GM23338 (cell line): ENCODE measurements at regions not wholly inside any gene's neighbourhood (a gene's known extent, or its start where the extent isn't known, plus 50 kb on each side); places are given as distances from the start of the nearest gene placed in this dataset.

ENCODE experiments used
- ATAC-seq: fragments of 200-7000 bp; cut with Tn5 transposase; 3 replicates; pipeline ENCODE4 v1.9.1; 2020
- DNase-seq: peaks from one replicate; pipeline ENCODE4 v3.0.0-alpha.2; 2015; ENCODE audit warnings: low spot score
- H2AFZ ChIP-seq: fragments of 200-600 bp; sonication (generic); 2 replicates; pipeline ENCODE4 v1.8.0; 2016; ENCODE audit warnings: antibody characterized with exemption, mild to moderate bottlenecking, moderate library complexity
- H3F3A ChIP-seq: fragments of 200-600 bp; sonication (generic); replicated peaks from 2 replicates; pipeline ENCODE4 v1.8.0; 2017; ENCODE audit warnings: antibody characterized with exemption, mixed run types, low read depth
- H3K27ac ChIP-seq: fragments of 200-600 bp; sonication (generic); 2 replicates; pipeline ENCODE4 v1.6.1; 2016; ENCODE audit warnings: low read depth
- H3K27me3 ChIP-seq: fragments of 200-600 bp; sonication (generic); 2 replicates; pipeline ENCODE4 v1.8.0; 2016; ENCODE audit warnings: mild to moderate bottlenecking, mixed run types, moderate library complexity; ENCODE audit not compliant: insufficient read depth
- H3K36me3 ChIP-seq: fragments of 200-600 bp; sonication (generic); 2 replicates; pipeline ENCODE4 v1.8.0; 2016; ENCODE audit warnings: mild to moderate bottlenecking; ENCODE audit not compliant: insufficient read depth
- H3K4me1 ChIP-seq: fragments of 200-600 bp; sonication (generic); 2 replicates; pipeline ENCODE4 v1.8.0; 2016; ENCODE audit warnings: mild to moderate bottlenecking, moderate library complexity; ENCODE audit not compliant: insufficient read depth
- H3K4me2 ChIP-seq: fragments of 200-600 bp; sonication (generic); 2 replicates; pipeline ENCODE4 v1.7.1; 2017; ENCODE audit warnings: mixed run types
- H3K4me3 ChIP-seq: fragments of 200-600 bp; sonication (generic); 2 replicates; pipeline ENCODE4 v1.6.1; 2016; ENCODE audit warnings: mixed run types
- H3K79me2 ChIP-seq: fragments of 200-600 bp; sonication (generic); replicated peaks from 2 replicates; pipeline ENCODE4 v1.8.0; 2017; ENCODE audit warnings: mild to moderate bottlenecking; ENCODE audit not compliant: insufficient read depth
- H3K9me2 ChIP-seq: fragments of 200-600 bp; sonication (generic); 2 replicates; pipeline ENCODE4 v1.8.0; 2017; ENCODE audit not compliant: insufficient read depth
- H4K20me1 ChIP-seq: fragments of 200-600 bp; sonication (generic); replicated peaks from 2 replicates; pipeline ENCODE4 v1.8.0; 2017; ENCODE audit warnings: mild to moderate bottlenecking; ENCODE audit not compliant: insufficient read depth
- H3K27ac Mint-ChIP-seq: 2 replicates; pipeline ENCODE4 v1.8.0; 2020; ENCODE audit warnings: inconsistent platforms, mild to moderate bottlenecking, moderate library complexity, mixed read lengths
- H3K27me3 Mint-ChIP-seq: 3 replicates; pipeline ENCODE4 v1.8.0; 2022; ENCODE audit warnings: low read depth, mild to moderate bottlenecking, moderate library complexity, mixed read lengths, inconsistent platforms; ENCODE audit not compliant: insufficient read depth, poor library complexity
- H3K36me3 Mint-ChIP-seq: 3 replicates; pipeline ENCODE4 v1.8.0; 2021; ENCODE audit warnings: low read depth, mild to moderate bottlenecking, inconsistent platforms, moderate library complexity, mixed read lengths
- H3K4me1 Mint-ChIP-seq: 3 replicates; pipeline ENCODE4 v1.8.0; 2020; ENCODE audit warnings: mild to moderate bottlenecking, inconsistent platforms, mixed read lengths
- H3K4me3 Mint-ChIP-seq: 3 replicates; pipeline ENCODE4 v1.8.0; 2021; ENCODE audit warnings: moderate library complexity, mild to moderate bottlenecking, inconsistent platforms, mixed read lengths
- H3K9me3 Mint-ChIP-seq: 3 replicates; pipeline ENCODE4 v1.8.0; 2020; ENCODE audit warnings: moderate library complexity, mild to moderate bottlenecking, inconsistent platforms, mixed read lengths
- CTCF ChIP-seq, 2 experiments: fragments of 200-600 bp in 1 of 2; sonication (generic) in 1 of 2; conservative IDR thresholded peaks; 2 replicates each; pipeline versions ENCODE4 v1.5.1 to v1.6.1; 2016 to 2017; ENCODE audit warnings: antibody characterized with exemption in 2 of 2, low read depth in 2 of 2, mild to moderate bottlenecking in 2 of 2, moderate library complexity in 1 of 2
- ETS1 ChIP-seq: IDR thresholded peaks from 2 replicates; pipeline ENCODE4 v1.6.1; 2016; ENCODE audit warnings: antibody characterized with exemption
- EZH2 ChIP-seq: fragments of 200-600 bp; sonication (generic); IDR thresholded peaks from one replicate; pipeline ENCODE4 v1.8.0; 2017; ENCODE audit warnings: antibody characterized with exemption, mild to moderate bottlenecking, low read depth; ENCODE audit not compliant: unreplicated experiment
- EZH2phosphoT487 ChIP-seq: fragments of 200-600 bp; sonication (generic); IDR thresholded peaks from one replicate; pipeline ENCODE4 v1.8.1; 2018; ENCODE audit warnings: antibody characterized with exemption; ENCODE audit not compliant: unreplicated experiment
- POLR2AphosphoS5 ChIP-seq: IDR thresholded peaks from 2 replicates; pipeline ENCODE4 v1.6.1; 2016; ENCODE audit warnings: antibody characterized with exemption, low read depth
- ZNF114 ChIP-seq: fragments of 250-450 bp; sonication (Bioruptor Pico); IDR thresholded peaks from 2 replicates; pipeline ENCODE4 v1.5.0; 2020; ENCODE audit warnings: mild to moderate bottlenecking, moderate library complexity
- ZNF331 ChIP-seq: fragments of 250-450 bp; sonication (Bioruptor Pico); IDR thresholded peaks from 2 replicates; pipeline ENCODE4 v1.5.0; 2020; ENCODE audit warnings: low read depth, mild to moderate bottlenecking, moderate library complexity
- ZNF462 ChIP-seq: fragments of 250-450 bp; sonication (Bioruptor Pico); IDR thresholded peaks from 2 replicates; pipeline ENCODE4 v1.5.0; 2020; ENCODE audit warnings: mild to moderate bottlenecking, moderate library complexity
- TF ChIP-seq, protein P1 (sequence below): IDR thresholded peaks from one replicate; pipeline ENCODE4 v1.6.1; 2018; ENCODE audit warnings: antibody characterized with exemption; ENCODE audit not compliant: unreplicated experiment

- Histone ChIP-seq H3K9me2 (no peaks in the 10 kb centered on the region), H3F3A (no peaks in the 10 kb centered on the region), H3K4me3 (no peak overlapping the region), H3K36me3 (no peaks in the 10 kb centered on the region), H3K4me1 (no peaks in the 10 kb centered on the region), H3K79me2 (no peaks in the 10 kb centered on the region), H3K27me3 (no peaks in the 10 kb centered on the region), H2AFZ (no peak overlapping the region), H3K4me2 (no peak overlapping the region), H3K27ac (no peak overlapping the region), H4K20me1 (no peaks in the 10 kb centered on the region)
- no peaks in the 10 kb centered on the region for H3K27me3 Mint-ChIP-seq
- DNase-seq (no peak), ATAC-seq (no peak)
- no peaks in the 10 kb centered on the region for H3K36me3 Mint-ChIP-seq
- H3K4me3 Mint-ChIP-seq: no peak overlapping the region
- H3K27ac Mint-ChIP-seq: no peak overlapping the region
- no peaks in the 10 kb centered on the region for H3K4me1 Mint-ChIP-seq
- TF ChIP-seq, protein P1, sequence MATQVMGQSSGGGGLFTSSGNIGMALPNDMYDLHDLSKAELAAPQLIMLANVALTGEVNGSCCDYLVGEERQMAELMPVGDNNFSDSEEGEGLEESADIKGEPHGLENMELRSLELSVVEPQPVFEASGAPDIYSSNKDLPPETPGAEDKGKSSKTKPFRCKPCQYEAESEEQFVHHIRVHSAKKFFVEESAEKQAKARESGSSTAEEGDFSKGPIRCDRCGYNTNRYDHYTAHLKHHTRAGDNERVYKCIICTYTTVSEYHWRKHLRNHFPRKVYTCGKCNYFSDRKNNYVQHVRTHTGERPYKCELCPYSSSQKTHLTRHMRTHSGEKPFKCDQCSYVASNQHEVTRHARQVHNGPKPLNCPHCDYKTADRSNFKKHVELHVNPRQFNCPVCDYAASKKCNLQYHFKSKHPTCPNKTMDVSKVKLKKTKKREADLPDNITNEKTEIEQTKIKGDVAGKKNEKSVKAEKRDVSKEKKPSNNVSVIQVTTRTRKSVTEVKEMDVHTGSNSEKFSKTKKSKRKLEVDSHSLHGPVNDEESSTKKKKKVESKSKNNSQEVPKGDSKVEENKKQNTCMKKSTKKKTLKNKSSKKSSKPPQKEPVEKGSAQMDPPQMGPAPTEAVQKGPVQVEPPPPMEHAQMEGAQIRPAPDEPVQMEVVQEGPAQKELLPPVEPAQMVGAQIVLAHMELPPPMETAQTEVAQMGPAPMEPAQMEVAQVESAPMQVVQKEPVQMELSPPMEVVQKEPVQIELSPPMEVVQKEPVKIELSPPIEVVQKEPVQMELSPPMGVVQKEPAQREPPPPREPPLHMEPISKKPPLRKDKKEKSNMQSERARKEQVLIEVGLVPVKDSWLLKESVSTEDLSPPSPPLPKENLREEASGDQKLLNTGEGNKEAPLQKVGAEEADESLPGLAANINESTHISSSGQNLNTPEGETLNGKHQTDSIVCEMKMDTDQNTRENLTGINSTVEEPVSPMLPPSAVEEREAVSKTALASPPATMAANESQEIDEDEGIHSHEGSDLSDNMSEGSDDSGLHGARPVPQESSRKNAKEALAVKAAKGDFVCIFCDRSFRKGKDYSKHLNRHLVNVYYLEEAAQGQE: no peak
- no peak for TF ChIP-seq ETS1
- no peak for TF ChIP-seq ZNF331 (CRISPR knock-in tag)
- no peak for TF ChIP-seq ZNF114 (CRISPR knock-in tag)
- no peak for TF ChIP-seq POLR2AphosphoS5
- TF ChIP-seq EZH2: no peak
- H3K9me3 Mint-ChIP-seq: no peaks in the 10 kb centered on the region
These were observed 265.0 kb upstream of the FAM174A start for GRCh38 chr5:100270023-100270771.

DNA sequence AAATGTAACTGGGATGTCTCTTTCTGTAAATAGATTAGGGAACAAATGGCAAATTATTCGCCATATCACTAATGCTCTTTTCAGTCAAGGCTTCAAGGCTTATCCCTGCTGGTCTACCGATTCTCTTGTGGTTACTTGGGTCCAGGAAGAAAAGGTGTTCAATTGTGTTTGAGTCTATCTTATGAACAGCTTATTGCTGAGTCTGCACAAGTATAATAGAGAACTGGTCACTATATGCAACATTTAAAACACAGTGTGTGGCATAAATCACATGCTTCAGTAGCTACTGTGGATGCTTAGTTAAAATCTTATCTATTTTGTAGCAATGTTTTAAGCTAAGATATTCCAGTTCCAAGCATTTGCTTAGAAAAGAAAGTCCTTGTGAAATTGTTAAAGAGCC, 274.2 kb upstream of the FAM174A start:
- Histone ChIP-seq H3K27ac (no peak overlapping the region), H2AFZ (no peak overlapping the region), H3K4me3 (no peak overlapping the region), H3K4me2 (no peak overlapping the region), H3K36me3 (no peaks in the 10 kb centered on the region), H3K79me2 (no peaks in the 10 kb centered on the region), H3F3A (no peaks in the 10 kb centered on the region), H3K27me3 (no peaks in the 10 kb centered on the region), H3K4me1 (no peaks in the 10 kb centered on the region), H4K20me1 (no peaks in the 10 kb centered on the region), H3K9me2 (no peaks in the 10 kb centered on the region)
- Mint-ChIP-seq H3K36me3 (no peaks in the 10 kb centered on the region), H3K4me3 (no peak overlapping the region), H3K27ac (no peak overlapping the region), H3K9me3 (no peaks in the 10 kb centered on the region), H3K27me3 (no peaks in the 10 kb centered on the region), H3K4me1 (no peaks in the 10 kb centered on the region)
- no peak for DNase-seq
- ATAC-seq: no peak
- TF ChIP-seq ZNF462 (CRISPR knock-in tag) (no peak), EZH2phosphoT487 (no peak), CTCF (conservative IDR thresholded peaks at IDR 0.05; ENCODE audit: low read depth in 2 of 2) (no peak), ZNF114 (CRISPR knock-in tag) (no peak)
